GM12874 (cell line): ENCODE measurements at regions not wholly inside any gene's neighbourhood (a gene's known extent, or its start where the extent isn't known, plus 50 kb on each side); places are given as distances from the start of the nearest gene placed in this dataset.

Experiments used
- TF ChIP-seq, protein P1 (sequence below): IDR thresholded peaks from 2 replicates; pipeline ENCODE4 v1.5.1; 2011; ENCODE audit warnings: low read depth, mild to moderate bottlenecking, control low read depth, low read length, moderate library complexity; ENCODE audit not compliant: insufficient read depth

DNA sequence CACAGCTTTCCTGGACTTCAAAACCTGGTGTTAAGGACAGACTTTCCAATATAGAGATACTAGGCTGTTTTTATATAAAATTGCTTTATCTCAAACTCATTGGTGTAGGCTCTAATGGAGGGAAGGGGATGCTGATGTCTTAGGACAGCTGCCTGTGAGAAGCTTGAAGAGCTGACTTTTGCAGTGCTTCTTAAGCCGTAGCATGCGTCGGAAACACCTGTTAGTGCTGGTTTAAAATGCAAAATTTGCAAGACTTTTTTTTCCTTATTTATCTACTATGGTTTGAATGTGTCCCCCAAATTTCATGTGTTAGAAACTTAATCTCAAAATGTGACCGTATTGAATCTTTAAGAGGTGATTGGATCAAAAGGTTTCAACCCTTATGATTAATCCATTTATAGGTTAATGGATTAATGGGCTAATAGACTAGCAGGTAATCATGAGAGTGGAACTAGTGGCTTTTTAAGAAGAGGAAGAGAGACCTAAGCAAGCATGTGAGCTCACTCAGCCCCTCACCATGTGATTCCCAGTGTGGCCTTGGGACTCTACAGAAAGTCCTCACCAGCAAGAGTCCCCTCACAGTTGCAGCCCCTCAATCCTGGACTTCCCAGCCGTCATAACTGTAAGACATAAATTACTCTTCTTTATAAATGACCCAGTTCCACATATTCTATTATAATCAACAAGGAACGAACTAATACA, 60.9 kb upstream of the FUT8 start:
- TF ChIP-seq, protein P1, sequence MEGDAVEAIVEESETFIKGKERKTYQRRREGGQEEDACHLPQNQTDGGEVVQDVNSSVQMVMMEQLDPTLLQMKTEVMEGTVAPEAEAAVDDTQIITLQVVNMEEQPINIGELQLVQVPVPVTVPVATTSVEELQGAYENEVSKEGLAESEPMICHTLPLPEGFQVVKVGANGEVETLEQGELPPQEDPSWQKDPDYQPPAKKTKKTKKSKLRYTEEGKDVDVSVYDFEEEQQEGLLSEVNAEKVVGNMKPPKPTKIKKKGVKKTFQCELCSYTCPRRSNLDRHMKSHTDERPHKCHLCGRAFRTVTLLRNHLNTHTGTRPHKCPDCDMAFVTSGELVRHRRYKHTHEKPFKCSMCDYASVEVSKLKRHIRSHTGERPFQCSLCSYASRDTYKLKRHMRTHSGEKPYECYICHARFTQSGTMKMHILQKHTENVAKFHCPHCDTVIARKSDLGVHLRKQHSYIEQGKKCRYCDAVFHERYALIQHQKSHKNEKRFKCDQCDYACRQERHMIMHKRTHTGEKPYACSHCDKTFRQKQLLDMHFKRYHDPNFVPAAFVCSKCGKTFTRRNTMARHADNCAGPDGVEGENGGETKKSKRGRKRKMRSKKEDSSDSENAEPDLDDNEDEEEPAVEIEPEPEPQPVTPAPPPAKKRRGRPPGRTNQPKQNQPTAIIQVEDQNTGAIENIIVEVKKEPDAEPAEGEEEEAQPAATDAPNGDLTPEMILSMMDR: no peak

DNA sequence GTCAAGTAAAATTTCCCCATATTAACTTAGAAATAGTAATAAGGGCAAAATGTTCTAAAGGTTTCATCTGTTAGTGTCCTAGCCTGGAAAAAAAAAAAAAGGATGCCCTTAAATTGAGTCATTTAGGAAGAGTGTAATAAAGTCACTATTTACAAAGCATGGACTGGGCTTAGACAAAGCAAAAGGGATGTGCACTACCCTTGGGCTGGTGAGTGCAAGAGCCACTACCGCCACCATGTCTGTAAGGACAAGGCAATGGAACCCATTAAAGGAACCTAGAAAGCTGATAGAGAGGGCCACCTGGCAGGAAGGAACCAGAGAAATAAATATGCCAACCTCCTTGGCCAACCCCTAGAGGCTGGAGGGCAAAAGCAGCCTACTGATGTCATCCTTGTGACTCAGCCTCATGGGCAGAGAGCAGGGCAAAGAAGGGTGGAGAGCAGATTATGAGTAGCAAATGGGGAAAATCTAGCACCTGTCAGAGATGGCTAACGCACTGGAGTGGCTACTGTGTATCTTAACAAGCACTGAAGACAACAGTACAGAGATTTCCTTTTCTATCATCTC, 59.5 kb upstream of the FUT8 start:
- TF ChIP-seq, protein P1: no peak

DNA sequence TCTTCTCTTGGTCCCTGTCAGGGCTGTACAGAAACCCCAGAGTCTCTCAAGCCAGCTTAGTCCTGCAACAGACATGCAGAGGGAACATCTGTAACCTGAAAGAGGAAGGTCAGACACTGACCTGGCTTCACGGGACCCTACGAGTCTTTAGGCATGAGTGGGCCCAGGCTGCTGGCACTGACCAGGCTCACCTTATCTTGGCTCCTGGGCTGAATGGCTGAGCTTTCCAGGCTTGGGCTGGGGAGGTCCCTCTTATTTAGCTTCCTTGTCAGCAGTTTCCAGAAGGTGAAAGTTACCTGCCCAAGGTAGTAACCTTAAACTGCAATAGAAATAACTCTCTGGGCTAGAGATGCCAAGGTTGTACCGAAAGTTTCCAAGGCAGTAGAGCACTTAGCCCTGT, 58.4 kb upstream of the FUT8 start:
- TF ChIP-seq, protein P1: no peak

DNA sequence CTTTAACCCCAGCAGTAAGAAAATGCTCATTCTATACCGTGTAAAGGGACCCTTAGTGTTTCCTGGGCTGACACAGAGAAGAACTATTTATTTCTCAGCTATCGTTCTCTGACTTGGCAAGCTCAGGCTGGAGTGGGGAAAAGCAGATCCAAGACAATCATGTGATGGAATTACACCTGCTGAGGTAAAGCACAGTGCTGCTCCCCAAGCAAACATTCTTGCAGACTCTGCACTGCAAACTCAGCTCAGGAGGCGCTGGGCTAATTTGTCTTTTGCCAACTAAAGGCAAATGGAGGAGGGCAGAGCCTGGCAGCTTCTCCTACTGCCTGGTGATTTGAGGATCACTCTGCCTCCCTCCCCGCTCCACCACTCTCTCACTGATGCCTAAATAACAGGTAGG, 57.8 kb upstream of the FUT8 start:
- TF ChIP-seq, protein P1: no peak

DNA sequence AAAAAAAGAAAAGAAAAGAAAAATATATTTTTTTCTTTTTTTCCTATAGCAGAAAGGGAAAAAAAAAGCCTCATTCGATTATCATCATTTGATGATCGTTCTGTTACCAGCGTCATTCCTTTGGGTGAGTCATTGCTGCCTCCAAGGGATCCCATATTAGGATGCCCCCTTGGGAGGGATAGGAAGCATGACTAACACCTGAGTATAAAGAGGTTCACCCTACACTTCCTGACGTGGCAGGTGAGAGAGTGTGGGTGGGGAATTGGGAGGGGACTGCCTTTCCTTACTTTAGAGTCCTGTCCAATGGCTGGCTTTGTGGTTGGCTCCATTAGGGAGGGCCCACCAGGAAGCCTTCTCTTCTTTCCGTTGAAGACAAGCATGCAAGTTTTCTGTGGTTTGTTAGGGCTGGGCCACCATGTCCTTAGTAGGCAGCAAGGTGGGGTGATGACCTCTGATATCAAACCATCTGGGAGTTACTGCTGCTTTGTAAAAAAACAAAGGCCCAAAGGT, 56.1 kb upstream of the FUT8 start:
- TF ChIP-seq, protein P1: no peak

DNA sequence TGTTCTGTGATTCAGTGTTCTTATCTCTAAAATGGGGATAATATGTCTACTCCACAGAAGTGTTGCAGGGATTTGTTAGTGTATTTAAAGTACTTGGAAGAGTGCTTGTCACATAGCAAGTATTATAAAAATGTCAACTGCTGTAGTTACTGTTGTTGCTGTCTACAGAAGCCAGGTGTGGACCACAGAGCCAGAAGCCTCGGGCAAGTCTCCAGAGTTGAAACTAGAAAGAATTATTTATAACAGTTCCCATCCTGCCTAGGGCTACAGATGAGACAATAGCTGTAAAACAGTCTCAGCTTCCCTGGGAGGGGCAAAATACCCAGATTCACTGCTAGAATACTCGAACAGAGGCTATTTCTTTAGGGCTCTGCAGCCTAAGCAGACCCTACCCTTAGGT, 55.4 kb upstream of the FUT8 start:
- TF ChIP-seq, protein P1: no peak

DNA sequence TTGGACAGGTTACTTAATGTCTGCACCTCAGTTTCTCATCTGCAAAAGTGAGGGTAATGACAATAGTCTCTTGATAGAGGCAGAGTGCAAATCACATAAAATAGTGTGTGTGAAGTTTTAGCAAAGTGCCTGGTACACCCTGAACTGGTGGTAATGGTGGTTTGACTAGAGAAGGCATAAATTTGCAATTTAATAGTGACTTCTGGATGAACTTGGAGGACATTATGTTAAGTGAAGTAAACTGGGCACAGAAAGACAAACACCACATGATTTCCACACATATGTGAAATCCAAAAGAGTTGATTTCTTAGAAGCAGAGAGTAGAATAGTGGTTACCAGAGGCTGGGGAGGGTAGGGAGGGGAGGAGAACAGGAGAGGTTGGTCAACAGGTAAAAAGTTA, 54.8 kb upstream of the FUT8 start:
- TF ChIP-seq, protein P1: no peak
